Neural cell (in vitro differentiated cells): ENCODE measurements at regions not wholly inside any gene's neighbourhood (a gene's known extent, or its start where the extent isn't known, plus 50 kb on each side); places are given as distances from the start of the nearest gene placed in this dataset.

Experiments used
- EP300 ChIP-seq: fragments of 450-650 bp; conservative IDR thresholded peaks from 2 replicates; pipeline ENCODE4 v1.6.1; 2014; ENCODE audit warnings: antibody characterized with exemption, mild to moderate bottlenecking, moderate library complexity; ENCODE audit not compliant: poor library complexity, severe bottlenecking
- EZH2 ChIP-seq: fragments of 200-600, 300-800 bp; shearing (Covaris generic), sonication (generic); IDR thresholded peaks from 2 replicates; pipeline ENCODE4 v1.6.1; 2014; ENCODE audit warnings: antibody characterized with exemption, low read length, borderline replicate concordance, mild to moderate bottlenecking; ENCODE audit not compliant: insufficient read depth, poor library complexity, severe bottlenecking
- POLR2AphosphoS5 ChIP-seq: IDR thresholded peaks from 2 replicates; pipeline ENCODE4 v1.6.1; 2012
- TAF1 ChIP-seq: IDR thresholded peaks from 2 replicates; pipeline ENCODE4 v1.6.1; 2012; ENCODE audit warnings: low read depth
- TF ChIP-seq, protein P1 (sequence below): fragments of 450-650 bp; IDR thresholded peaks from 2 replicates; pipeline ENCODE4 v1.5.1; 2014; ENCODE audit warnings: antibody characterized with exemption, mild to moderate bottlenecking, moderate library complexity; ENCODE audit not compliant: poor library complexity, severe bottlenecking

DNA sequence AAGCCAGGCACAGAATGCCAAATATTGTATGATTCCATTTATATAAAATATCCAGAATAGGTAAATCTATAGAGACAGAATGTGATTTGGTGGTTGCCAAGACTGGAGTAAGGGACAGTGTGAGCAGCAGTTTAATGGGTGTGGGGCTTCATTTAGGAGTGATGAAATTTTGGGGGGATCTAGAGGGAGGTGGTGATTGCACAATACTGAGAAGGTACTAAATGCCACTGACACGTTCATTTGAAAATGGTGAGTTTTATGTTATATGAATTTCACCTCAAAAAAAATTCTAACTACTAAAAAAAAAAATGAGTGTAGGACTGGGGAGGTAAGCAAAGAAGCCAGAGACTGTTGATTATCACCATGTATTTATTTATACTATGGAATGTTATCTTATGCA is 974.5 kb upstream of the ZEB2 start:
- TF ChIP-seq POLR2AphosphoS5, result no peak
- no peak for TF ChIP-seq EP300
- TF ChIP-seq, protein P1, sequence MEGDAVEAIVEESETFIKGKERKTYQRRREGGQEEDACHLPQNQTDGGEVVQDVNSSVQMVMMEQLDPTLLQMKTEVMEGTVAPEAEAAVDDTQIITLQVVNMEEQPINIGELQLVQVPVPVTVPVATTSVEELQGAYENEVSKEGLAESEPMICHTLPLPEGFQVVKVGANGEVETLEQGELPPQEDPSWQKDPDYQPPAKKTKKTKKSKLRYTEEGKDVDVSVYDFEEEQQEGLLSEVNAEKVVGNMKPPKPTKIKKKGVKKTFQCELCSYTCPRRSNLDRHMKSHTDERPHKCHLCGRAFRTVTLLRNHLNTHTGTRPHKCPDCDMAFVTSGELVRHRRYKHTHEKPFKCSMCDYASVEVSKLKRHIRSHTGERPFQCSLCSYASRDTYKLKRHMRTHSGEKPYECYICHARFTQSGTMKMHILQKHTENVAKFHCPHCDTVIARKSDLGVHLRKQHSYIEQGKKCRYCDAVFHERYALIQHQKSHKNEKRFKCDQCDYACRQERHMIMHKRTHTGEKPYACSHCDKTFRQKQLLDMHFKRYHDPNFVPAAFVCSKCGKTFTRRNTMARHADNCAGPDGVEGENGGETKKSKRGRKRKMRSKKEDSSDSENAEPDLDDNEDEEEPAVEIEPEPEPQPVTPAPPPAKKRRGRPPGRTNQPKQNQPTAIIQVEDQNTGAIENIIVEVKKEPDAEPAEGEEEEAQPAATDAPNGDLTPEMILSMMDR, result no peak
- no peak for TF ChIP-seq EZH2
- TF ChIP-seq TAF1, result no peak
